K562 (cell line): ENCODE measurements at regions not wholly inside any gene's neighbourhood (a gene's known extent, or its start where the extent isn't known, plus 50 kb on each side); places are given as distances from the start of the nearest gene placed in this dataset.

Experiments
- ATAC-seq: fragments of 200-7000 bp; cut with Tn5 transposase; 3 replicates; pipeline ENCODE4 v1.9.1; 2020; ENCODE audit warnings: moderate library complexity
- BruUV-seq: library from RNA; stranded (reverse); fragments of 400-500 nt; replicated peaks from 2 replicates; lab custom pipeline; 2021; lab: Mats Ljungman, UMichigan
- CTCF ChIA-PET: fragments of 300-600 bp; formaldehyde crosslinking; extraction: SDS; loops from one replicate; lab custom pipeline; 2021; ENCODE audit warnings: low intra/inter-chr PET ratio; lab: Yijun Ruan, JAX
- POLR2A ChIA-PET: fragments of 300-600, 350-650 bp; sonication (Branson Sonifier 250); formaldehyde crosslinking; extraction: SDS; loops from one replicate; lab custom pipeline; 2021; ENCODE audit warnings: antibody characterized with exemption, inconsistent platforms; lab: Yijun Ruan, JAX
- DNase-seq, 4 experiments: peaks; one replicate each; pipeline versions ENCODE4 v3.0.0 to v3.0.0-alpha.2; 2011 to 2018; ENCODE audit warnings: low spot score in 3 of 4, mixed read lengths in 3 of 4; ENCODE audit errors: extremely low read depth in 1 of 4
- FAIRE-seq: peaks from 2 replicates; lab custom pipeline; 2011; peaks lifted over from hg19 to GRCh38; lab: Jason Lieb, UNC
- H2AFZ ChIP-seq: 2 replicates; pipeline ENCODE4 v1.6.0; 2011; ENCODE audit warnings: low read depth, low read length, control low read depth, inconsistent platforms
- H3K27ac ChIP-seq: fragments of 200-600 bp; 3 replicates; pipeline ENCODE4 v1.8.0; 2011; ENCODE audit warnings: low read depth, mild to moderate bottlenecking, control low read depth, inconsistent platforms, low read length, moderate library complexity, mixed read lengths; ENCODE audit errors: extremely low read depth
- H3K27me3 ChIP-seq, 2 experiments: fragments of 300-600 bp in 1 of 2; 2 replicates in 1 of 2; 3 replicates in 1 of 2; pipeline versions ENCODE4 v1.6.0 to v1.8.0; 2011; ENCODE audit warnings: inconsistent platforms in 2 of 2, low read length in 2 of 2, mild to moderate bottlenecking in 1 of 2, mixed read lengths in 1 of 2, moderate library complexity in 1 of 2; ENCODE audit not compliant: control insufficient read depth in 2 of 2, insufficient read depth in 2 of 2
- H3K36me3 ChIP-seq: fragments of 300-600 bp; 3 replicates; pipeline ENCODE4 v1.8.0; 2011; ENCODE audit warnings: mild to moderate bottlenecking, low read length, inconsistent platforms; ENCODE audit not compliant: control insufficient read depth, insufficient read depth
- H3K4me1 ChIP-seq, 2 experiments: fragments of 200-600 bp in 1 of 2; replicated peaks in 1 of 2; 2 replicates in 1 of 2; 3 replicates in 1 of 2; pipeline versions ENCODE4 v1.5.1 to v1.8.0; 2011; ENCODE audit warnings: inconsistent platforms in 2 of 2, low read length in 2 of 2, mild to moderate bottlenecking in 1 of 2, mixed read lengths in 1 of 2, moderate library complexity in 1 of 2; ENCODE audit not compliant: control insufficient read depth in 2 of 2, insufficient read depth in 2 of 2
- H3K4me2 ChIP-seq: 2 replicates; pipeline ENCODE4 v1.6.1; 2011; ENCODE audit warnings: low read length, control low read depth, inconsistent platforms, mixed read lengths; ENCODE audit not compliant: insufficient read depth
- H3K4me3 ChIP-seq: fragments of 200-600 bp; sonication (generic), shearing (Covaris generic); 2 replicates; pipeline ENCODE4 v1.5.1; 2016; ENCODE audit warnings: control low read depth, inconsistent platforms
- H3K79me2 ChIP-seq: fragments of 200-600 bp; 3 replicates; pipeline ENCODE4 v1.8.0; 2011; ENCODE audit warnings: low read length, inconsistent platforms; ENCODE audit not compliant: control insufficient read depth, insufficient read depth
- H3K9ac ChIP-seq, 2 experiments: 2 replicates each; pipeline versions ENCODE4 v1.6.0 to v1.6.1; 2011; ENCODE audit warnings: low read depth in 2 of 2, low read length in 2 of 2, control low read depth in 1 of 2, inconsistent platforms in 1 of 2, mild to moderate bottlenecking in 1 of 2, mixed read lengths in 1 of 2; ENCODE audit not compliant: insufficient read depth in 1 of 2
- H3K9me1 ChIP-seq: one replicate; pipeline ENCODE4 v1.6.0; 2011; ENCODE audit warnings: inconsistent platforms, mild to moderate bottlenecking, low read length, moderate library complexity; ENCODE audit not compliant: control insufficient read depth, insufficient read depth
- H3K9me3 ChIP-seq: replicated peaks from 2 replicates; pipeline ENCODE4 v1.5.1; 2011; ENCODE audit warnings: low read depth, low read length, inconsistent platforms; ENCODE audit not compliant: control insufficient read depth, insufficient read depth
- H4K20me1 ChIP-seq: replicated peaks from 2 replicates; pipeline ENCODE4 v1.6.1; 2011; ENCODE audit warnings: low read length, inconsistent platforms, mixed read lengths; ENCODE audit not compliant: control insufficient read depth, insufficient read depth
- MCM7 ChIP-seq, 2 experiments: fragments of 450-650 bp; IDR thresholded peaks; 2 replicates each; pipeline ENCODE4 v1.6.1; 2016 to 2018
- RBM15 ChIP-seq: fragments of 200-400 bp; formaldehyde crosslinking; IDR thresholded peaks from 2 replicates; pipeline ENCODE4 v1.6.1; 2018; ENCODE audit warnings: mild to moderate bottlenecking, low read length, moderate library complexity; ENCODE audit not compliant: insufficient read depth
- REST ChIP-seq, 2 experiments: fragments of 450-650 bp; formaldehyde crosslinking in 1 of 2; IDR thresholded peaks; 2 replicates each; pipeline versions ENCODE4 v1.4.0 to v1.6.1; 2014 to 2020; ENCODE audit warnings: mild to moderate bottlenecking in 2 of 2, borderline replicate concordance in 1 of 2, low read depth in 1 of 2
- RFX5 ChIP-seq: IDR thresholded peaks from 2 replicates; pipeline ENCODE4 v1.6.1; 2011; ENCODE audit warnings: low read depth, mild to moderate bottlenecking, improper control_type of control experiment, low read length
- U2AF1 ChIP-seq: fragments of 200-400 bp; formaldehyde crosslinking; optimal IDR thresholded peaks from 2 replicates; pipeline ENCODE3; 2017; ENCODE audit warnings: mild to moderate bottlenecking, low read depth, low read length, moderate library complexity
- ZNF124 ChIP-seq: sonication (generic); formaldehyde crosslinking; IDR thresholded peaks from 2 replicates; pipeline ENCODE4 v1.8.1; 2022; ENCODE audit warnings: missing genetic modification reagents
- ZNF239 ChIP-seq: fragments of 250-450 bp; sonication (Bioruptor Pico); IDR thresholded peaks from 2 replicates; pipeline ENCODE4 v1.4.0; 2020; ENCODE audit warnings: mild to moderate bottlenecking
- WGBS: fragments of 100-300 bp; shearing (Covaris generic); methylation state at CpG from one replicate; pipeline ENCODE4 v1.1.6; 2016; ENCODE audit warnings: low coverage, mixed read lengths; ENCODE audit not compliant: insufficient coverage; ENCODE audit errors: missing lambda C conversion rate; 5-methylcytosine and 5-hydroxymethylcytosine counted together
- in situ Hi-C: fragments of 300-500 bp; cut with MboI; formaldehyde crosslinking; loops from 4 replicates; pipeline ENCODE4 v1.15.0; 2018; ENCODE audit warnings: inconsistent platforms, mixed read lengths
- intact Hi-C: fragments of 100-400 bp; cut with micrococcal nuclease; formaldehyde crosslinking; loops from 2 replicates; pipeline ENCODE4 v1.14.2; 2022
- TF ChIP-seq, protein P1 (sequence below), 2 experiments: fragments of 450-650 bp; IDR thresholded peaks; 2 replicates each; pipeline ENCODE4 v1.6.1; 2018; ENCODE audit warnings: mild to moderate bottlenecking in 2 of 2, low read depth in 1 of 2; ENCODE audit not compliant: partially characterized antibody in 2 of 2
- TF ChIP-seq, protein P2 (sequence below): fragments of 250-450 bp; sonication (Bioruptor Pico); IDR thresholded peaks from 2 replicates; pipeline ENCODE4 v1.4.0; 2020

- intact Hi-C loops = no loop called here
- Histone ChIP-seq H4K20me1 (no peaks in the 10 kb centered on the region), H3K4me2 (no peak overlapping the region), H3K4me3 (no peak overlapping the region), H2AFZ (no peak overlapping the region), H3K36me3 (no peaks in the 10 kb centered on the region), H3K27me3 (no peaks in the 10 kb centered on the region), H3K9me1 (no peaks in the 10 kb centered on the region), H3K9ac (no peak overlapping the region), H3K27ac (no peak overlapping the region), H3K9me3 (no peaks in the 10 kb centered on the region; the same call in 1 of the 2 replicates), H3K79me2 (no peaks in the 10 kb centered on the region), H3K4me1 (no peaks in the 10 kb centered on the region)
- ChIA-PET POLR2A (no interaction called here), CTCF (no interaction called here)
- in situ Hi-C loops = no loop called here
- TF ChIP-seq RFX5 (no peak), U2AF1 (no peak), RBM15 (no peak), ZNF124 (no peak), MCM7 (IDR thresholded peaks at IDR 0.05) (no peak), REST (IDR thresholded peaks at IDR 0.05; ENCODE audit: borderline replicate concordance) (no peak), REST (CRISPR knock-in tag; IDR thresholded peaks at IDR 0.05; ENCODE audit: low read depth) (no peak), ZNF239 (CRISPR knock-in tag) (no peak)
- TF ChIP-seq, protein P1, sequence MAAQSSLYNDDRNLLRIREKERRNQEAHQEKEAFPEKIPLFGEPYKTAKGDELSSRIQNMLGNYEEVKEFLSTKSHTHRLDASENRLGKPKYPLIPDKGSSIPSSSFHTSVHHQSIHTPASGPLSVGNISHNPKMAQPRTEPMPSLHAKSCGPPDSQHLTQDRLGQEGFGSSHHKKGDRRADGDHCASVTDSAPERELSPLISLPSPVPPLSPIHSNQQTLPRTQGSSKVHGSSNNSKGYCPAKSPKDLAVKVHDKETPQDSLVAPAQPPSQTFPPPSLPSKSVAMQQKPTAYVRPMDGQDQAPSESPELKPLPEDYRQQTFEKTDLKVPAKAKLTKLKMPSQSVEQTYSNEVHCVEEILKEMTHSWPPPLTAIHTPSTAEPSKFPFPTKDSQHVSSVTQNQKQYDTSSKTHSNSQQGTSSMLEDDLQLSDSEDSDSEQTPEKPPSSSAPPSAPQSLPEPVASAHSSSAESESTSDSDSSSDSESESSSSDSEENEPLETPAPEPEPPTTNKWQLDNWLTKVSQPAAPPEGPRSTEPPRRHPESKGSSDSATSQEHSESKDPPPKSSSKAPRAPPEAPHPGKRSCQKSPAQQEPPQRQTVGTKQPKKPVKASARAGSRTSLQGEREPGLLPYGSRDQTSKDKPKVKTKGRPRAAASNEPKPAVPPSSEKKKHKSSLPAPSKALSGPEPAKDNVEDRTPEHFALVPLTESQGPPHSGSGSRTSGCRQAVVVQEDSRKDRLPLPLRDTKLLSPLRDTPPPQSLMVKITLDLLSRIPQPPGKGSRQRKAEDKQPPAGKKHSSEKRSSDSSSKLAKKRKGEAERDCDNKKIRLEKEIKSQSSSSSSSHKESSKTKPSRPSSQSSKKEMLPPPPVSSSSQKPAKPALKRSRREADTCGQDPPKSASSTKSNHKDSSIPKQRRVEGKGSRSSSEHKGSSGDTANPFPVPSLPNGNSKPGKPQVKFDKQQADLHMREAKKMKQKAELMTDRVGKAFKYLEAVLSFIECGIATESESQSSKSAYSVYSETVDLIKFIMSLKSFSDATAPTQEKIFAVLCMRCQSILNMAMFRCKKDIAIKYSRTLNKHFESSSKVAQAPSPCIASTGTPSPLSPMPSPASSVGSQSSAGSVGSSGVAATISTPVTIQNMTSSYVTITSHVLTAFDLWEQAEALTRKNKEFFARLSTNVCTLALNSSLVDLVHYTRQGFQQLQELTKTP (IDR thresholded peaks at IDR 0.05; ENCODE audit: low read depth in 1 of 2, partially characterized antibody in 2 of 2) = no peak
- TF ChIP-seq, protein P2, sequence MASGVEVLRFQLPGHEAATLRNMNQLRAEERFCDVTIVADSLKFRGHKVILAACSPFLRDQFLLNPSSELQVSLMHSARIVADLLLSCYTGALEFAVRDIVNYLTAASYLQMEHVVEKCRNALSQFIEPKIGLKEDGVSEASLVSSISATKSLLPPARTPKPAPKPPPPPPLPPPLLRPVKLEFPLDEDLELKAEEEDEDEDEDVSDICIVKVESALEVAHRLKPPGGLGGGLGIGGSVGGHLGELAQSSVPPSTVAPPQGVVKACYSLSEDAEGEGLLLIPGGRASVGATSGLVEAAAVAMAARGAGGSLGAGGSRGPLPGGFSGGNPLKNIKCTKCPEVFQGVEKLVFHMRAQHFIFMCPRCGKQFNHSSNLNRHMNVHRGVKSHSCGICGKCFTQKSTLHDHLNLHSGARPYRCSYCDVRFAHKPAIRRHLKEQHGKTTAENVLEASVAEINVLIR (CRISPR knock-in tag) = no peak
- DNase-seq = no peak
- no peak for ATAC-seq
- BruUV-seq = no TSS peak
- FAIRE-seq = no peak
- WGBS = 0% methylated on average over 2 of the region's 2 CpGs
Measured at GRCh38 chr4:14309431-14309830, 681.9 kb upstream of the BOD1L1 start.
